ENCODE measurements at regions not wholly inside any gene's neighbourhood (a gene's known extent, or its start where the extent isn't known, plus 50 kb on each side); places are given as distances from the start of the nearest gene placed in this dataset.

- DNase-seq (ENCODE audit: low read depth in 3 of 3, low spot score in 1 of 3) = no peak
Observed at GRCh38 chr5:54854883-54855581, 130.4 kb downstream of the ESM1 start.

GRCh38 chr5:54852007-54852406, 133.4 kb downstream of the ESM1 start:
- no peak for DNase-seq (ENCODE audit: low read depth in 3 of 3, low spot score in 1 of 3)

- no peak for DNase-seq (ENCODE audit: low read depth in 3 of 3, low spot score in 1 of 3)
Observed at GRCh38 chr5:54851449-54851848, 133.9 kb downstream of the ESM1 start.

- no peak for DNase-seq (ENCODE audit: low read depth in 3 of 3, low spot score in 1 of 3)
Observed at GRCh38 chr5:54848581-54848980, 136.8 kb downstream of the ESM1 start.

GRCh38 chr5:54845567-54845941, 139.8 kb downstream of the ESM1 start:
- no peak for DNase-seq (ENCODE audit: low read depth in 3 of 3, low spot score in 1 of 3)

- DNase-seq (ENCODE audit: low read depth in 3 of 3, low spot score in 1 of 3) = no peak
Observed at GRCh38 chr5:54844905-54845566, 140.4 kb downstream of the ESM1 start.

- DNase-seq (ENCODE audit: low read depth in 3 of 3, low spot score in 1 of 3) = no peak
Observed at GRCh38 chr5:54844266-54844665, 141.1 kb downstream of the ESM1 start.

GRCh38 chr5:54841481-54841880, 143.9 kb downstream of the ESM1 start:
- DNase-seq (ENCODE audit: low read depth in 3 of 3, low spot score in 1 of 3) = no peak

GRCh38 chr5:54838843-54839242, 146.6 kb downstream of the ESM1 start:
- no peak for DNase-seq (ENCODE audit: low read depth in 3 of 3, low spot score in 1 of 3)

- no peak for DNase-seq (ENCODE audit: low read depth in 3 of 3, low spot score in 1 of 3)
Observed at GRCh38 chr5:54837981-54838380, 147.4 kb downstream of the ESM1 start.

- DNase-seq (ENCODE audit: low read depth in 3 of 3, low spot score in 1 of 3) = no peak
Observed at GRCh38 chr5:54837093-54837492, 148.3 kb downstream of the ESM1 start.

- DNase-seq (ENCODE audit: low read depth in 3 of 3, low spot score in 1 of 3) = no peak
Observed at GRCh38 chr5:54835647-54836046, 149.7 kb downstream of the ESM1 start.

GRCh38 chr5:54834121-54834842, 151.1 kb downstream of the ESM1 start:
- DNase-seq (ENCODE audit: low read depth in 3 of 3, low spot score in 1 of 3) = no peak

- no peak for DNase-seq (ENCODE audit: low read depth in 3 of 3, low spot score in 1 of 3)
Observed at GRCh38 chr5:54833590-54833989, 151.8 kb downstream of the ESM1 start.

GRCh38 chr5:54832858-54833257, 152.5 kb downstream of the ESM1 start:
- no peak for DNase-seq (ENCODE audit: low read depth in 3 of 3, low spot score in 1 of 3)

GRCh38 chr5:54832045-54832444, 153.3 kb downstream of the ESM1 start:
- no peak for DNase-seq (ENCODE audit: low read depth in 3 of 3, low spot score in 1 of 3)

- no peak for DNase-seq (ENCODE audit: low read depth in 3 of 3, low spot score in 1 of 3)
Observed at GRCh38 chr5:54831233-54831632, 154.2 kb downstream of the ESM1 start.

GRCh38 chr5:54829676-54830535, 155.5 kb downstream of the ESM1 start:
- no peak for DNase-seq (ENCODE audit: low read depth in 3 of 3, low spot score in 1 of 3)

- DNase-seq (ENCODE audit: low read depth in 3 of 3, low spot score in 1 of 3) = no peak
Observed at GRCh38 chr5:54829102-54829501, 156.3 kb downstream of the ESM1 start.

GRCh38 chr5:54828151-54828550, 157.2 kb downstream of the ESM1 start:
- no peak for DNase-seq (ENCODE audit: low read depth in 3 of 3, low spot score in 1 of 3)

GRCh38 chr5:54825005-54825404, 160.4 kb downstream of the ESM1 start:
- DNase-seq (ENCODE audit: low read depth in 3 of 3, low spot score in 1 of 3) = no peak

Data from stimulated activated CD4-positive, alpha-beta T cell treated with anti-CD3 and anti-CD28 coated beads, TNF-alpha, amount 100 ng/mL, for 1 hour (primary cell).